Keratinocyte (primary cell): ENCODE measurements at regions not wholly inside any gene's neighbourhood (a gene's known extent, or its start where the extent isn't known, plus 50 kb on each side); places are given as distances from the start of the nearest gene placed in this dataset.

Experiments used
- DNase-seq: peaks from one replicate; pipeline ENCODE4 v3.0.0-alpha.2; 2011; ENCODE audit warnings: low read depth, missing footprints, low spot score
- FAIRE-seq: peaks from 2 replicates; lab custom pipeline; 2011; peaks lifted over from hg19 to GRCh38; lab: Jason Lieb, UNC
- H2AFZ ChIP-seq: 2 replicates; pipeline ENCODE4 v1.6.0; 2012; ENCODE audit warnings: low read length, control low read depth, inconsistent platforms; ENCODE audit not compliant: control insufficient read depth
- H3K27ac ChIP-seq: 2 replicates; pipeline ENCODE4 v1.5.1; 2011; ENCODE audit warnings: low read length; ENCODE audit not compliant: control insufficient read depth, insufficient read depth
- H3K27me3 ChIP-seq: 3 replicates; pipeline ENCODE4 v1.6.0; 2011; ENCODE audit warnings: low read length; ENCODE audit not compliant: control insufficient read depth, insufficient read depth; ENCODE audit errors: extremely low read depth
- H3K36me3 ChIP-seq, 2 experiments: 2 replicates in 1 of 2; 3 replicates in 1 of 2; pipeline ENCODE4 v1.5.1; 2011; ENCODE audit warnings: low read length in 2 of 2, mild to moderate bottlenecking in 1 of 2; ENCODE audit not compliant: control insufficient read depth in 2 of 2, insufficient read depth in 2 of 2; ENCODE audit errors: extremely low read depth in 1 of 2
- H3K4me1 ChIP-seq: 3 replicates; pipeline ENCODE4 v1.5.1; 2011; ENCODE audit warnings: low read length; ENCODE audit not compliant: control insufficient read depth, insufficient read depth; ENCODE audit errors: extremely low read depth
- H3K4me2 ChIP-seq: 3 replicates; pipeline ENCODE4 v1.6.0; 2011; ENCODE audit warnings: low read depth, low read length; ENCODE audit not compliant: control insufficient read depth, insufficient read depth; ENCODE audit errors: extremely low read depth
- H3K4me3 ChIP-seq, 3 experiments: fragments of 200-600 bp in 1 of 3; sonication (generic) in 1 of 3; 2 replicates in 2 of 3; 3 replicates in 1 of 3; pipeline ENCODE4 v1.5.1; 2011 to 2016; ENCODE audit warnings: low read length in 3 of 3, mild to moderate bottlenecking in 3 of 3, control low read depth in 2 of 3, inconsistent platforms in 1 of 3, low read depth in 1 of 3, mixed read lengths in 1 of 3, mixed run types in 1 of 3, moderate library complexity in 1 of 3; ENCODE audit not compliant: control insufficient read depth in 2 of 3, insufficient read depth in 2 of 3; ENCODE audit errors: extremely low read depth in 1 of 3
- H3K79me2 ChIP-seq: 2 replicates; pipeline ENCODE4 v1.6.0; 2012; ENCODE audit warnings: low read length; ENCODE audit not compliant: control insufficient read depth, insufficient read depth
- H3K9ac ChIP-seq: 3 replicates; pipeline ENCODE4 v1.6.0; 2011; ENCODE audit warnings: low read length; ENCODE audit not compliant: control insufficient read depth, insufficient read depth; ENCODE audit errors: extremely low read depth
- H3K9me1 ChIP-seq: 3 replicates; pipeline ENCODE4 v1.6.0; 2011; ENCODE audit warnings: low read length; ENCODE audit not compliant: control insufficient read depth, insufficient read depth; ENCODE audit errors: extremely low read depth
- H3K9me3 ChIP-seq: 2 replicates; pipeline ENCODE4 v1.5.1; 2012; ENCODE audit warnings: low read depth, low read length; ENCODE audit not compliant: control insufficient read depth
- H4K20me1 ChIP-seq: 3 replicates; pipeline ENCODE4 v1.6.0; 2011; ENCODE audit warnings: low read length; ENCODE audit not compliant: control insufficient read depth, insufficient read depth; ENCODE audit errors: extremely low read depth
- CTCF ChIP-seq, 3 experiments: IDR thresholded peaks in 1 of 3; conservative IDR thresholded peaks in 1 of 3; optimal IDR thresholded peaks in 1 of 3; 2 replicates in 2 of 3; 3 replicates in 1 of 3; pipeline versions ENCODE3 to v1.5.1; 2011; ENCODE audit warnings: low read length in 3 of 3, mild to moderate bottlenecking in 3 of 3, moderate library complexity in 2 of 3, control low read depth in 1 of 3, inconsistent platforms in 1 of 3; ENCODE audit not compliant: insufficient read depth in 2 of 3; ENCODE audit errors: extremely low read depth in 1 of 3
- EZH2 ChIP-seq: IDR thresholded peaks from one replicate; pipeline ENCODE4 v1.6.1; 2012; ENCODE audit warnings: inconsistent platforms, mild to moderate bottlenecking, low read length, moderate library complexity
- dilution Hi-C: fragments of 300-500 bp; cut with MboI; formaldehyde crosslinking; loops from one replicate; pipeline ENCODE4 v1.7.0; 2020; ENCODE audit warnings: low sequenced_read_pairs; ENCODE audit not compliant: extremely low pct_ligation_motif_present

- no peak overlapping the region for H3K4me2 ChIP-seq
- no peaks in the 10 kb centered on the region for H4K20me1 ChIP-seq
- no peak overlapping the region for H3K4me3 ChIP-seq
- no peak for DNase-seq
- TF ChIP-seq CTCF (optimal IDR thresholded peaks at IDR 0.05 in 1 of 3, IDR thresholded peaks at IDR 0.05 in 1 of 3, conservative IDR thresholded peaks at IDR 0.05 in 1 of 3; ENCODE audit: extremely low read depth in 1 of 3, insufficient read depth in 2 of 3, low read length in 3 of 3) (no peak), EZH2 (no peak)
- no peaks in the 10 kb centered on the region for H3K9me3 ChIP-seq
- dilution Hi-C loops, result no loop called here
- H2AFZ ChIP-seq, result no peak overlapping the region
- no peak overlapping the region for H3K27ac ChIP-seq
- no peak overlapping the region for H3K9ac ChIP-seq
- H3K27me3 ChIP-seq, result no peaks in the 10 kb centered on the region
- no peaks in the 10 kb centered on the region for H3K79me2 ChIP-seq
- H3K9me1 ChIP-seq, result no peaks in the 10 kb centered on the region
- FAIRE-seq, result no peak
- H3K36me3 ChIP-seq, result no peaks in the 10 kb centered on the region
- no peaks in the 10 kb centered on the region for H3K4me1 ChIP-seq
These were observed 1185.5 kb downstream of the LRFN5 start for GRCh38 chr14:42792166-42792565.

- Histone ChIP-seq H3K27ac (no peak overlapping the region), H3K79me2 (no peaks in the 10 kb centered on the region), H3K9ac (no peak overlapping the region), H2AFZ (no peak overlapping the region), H3K4me3 (no peak overlapping the region), H3K9me1 (no peaks in the 10 kb centered on the region), H3K36me3 (no peaks in the 10 kb centered on the region), H4K20me1 (no peaks in the 10 kb centered on the region), H3K4me2 (no peak overlapping the region), H3K4me1 (no peaks in the 10 kb centered on the region), H3K9me3 (no peaks in the 10 kb centered on the region), H3K27me3 (no peaks in the 10 kb centered on the region)
- dilution Hi-C loops, result no loop called here
- no peak for TF ChIP-seq CTCF (optimal IDR thresholded peaks at IDR 0.05 in 1 of 3, IDR thresholded peaks at IDR 0.05 in 1 of 3, conservative IDR thresholded peaks at IDR 0.05 in 1 of 3; ENCODE audit: extremely low read depth in 1 of 3, insufficient read depth in 2 of 3, low read length in 3 of 3)
- no peak for TF ChIP-seq EZH2
- FAIRE-seq, result no peak
- DNase-seq, result no peak
These were observed 1176.1 kb downstream of the LRFN5 start for GRCh38 chr14:42782754-42783153.
